ENCODE measurements at regions not wholly inside any gene's neighbourhood (a gene's known extent, or its start where the extent isn't known, plus 50 kb on each side); places are given as distances from the start of the nearest gene placed in this dataset.

GRCh38 chr9:105930011-105930627, 235.8 kb downstream of the TMEM38B start:
- no peak for TF ChIP-seq POLR2AphosphoS5 (IDR thresholded peaks at IDR 0.05; ENCODE audit: borderline replicate concordance, low read depth, low read length)
- no peak for TF ChIP-seq EZH2 (IDR thresholded peaks at IDR 0.05)
- TF ChIP-seq FOXP2 (optimal IDR thresholded peaks at IDR 0.05; ENCODE audit: control extremely low read depth, extremely low read length, insufficient read depth): no peak

Measured in SK-N-MC (cell line).